ENCODE measurements at regions not wholly inside any gene's neighbourhood (a gene's known extent, or its start where the extent isn't known, plus 50 kb on each side); places are given as distances from the start of the nearest gene placed in this dataset.
"Not testable (repeated sequence)": the region's sequence is repeated elsewhere in the genome, so short reads cannot be mapped to it uniquely, and the experiment has no call there.

DNA sequence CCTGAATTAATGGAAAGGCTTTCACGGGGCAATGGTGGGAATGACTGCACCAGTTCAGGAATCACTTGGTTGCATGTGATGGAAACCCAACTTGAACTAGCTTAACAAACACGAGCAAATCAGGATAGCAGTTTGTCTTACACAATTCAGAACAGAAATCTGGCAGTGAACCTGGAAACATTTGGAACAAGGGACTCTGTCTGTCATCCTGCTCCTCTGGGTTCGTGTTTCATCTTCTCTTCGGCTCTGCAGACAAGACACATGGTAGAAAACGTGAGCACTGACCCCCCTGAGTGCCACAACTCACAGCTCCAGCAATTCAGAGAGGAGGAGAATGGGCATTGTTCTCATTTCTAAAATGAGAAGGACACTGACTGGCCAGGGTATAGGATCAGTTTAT is 218.1 kb upstream of the NREP start:
- DNase-seq, result no peak

DNA sequence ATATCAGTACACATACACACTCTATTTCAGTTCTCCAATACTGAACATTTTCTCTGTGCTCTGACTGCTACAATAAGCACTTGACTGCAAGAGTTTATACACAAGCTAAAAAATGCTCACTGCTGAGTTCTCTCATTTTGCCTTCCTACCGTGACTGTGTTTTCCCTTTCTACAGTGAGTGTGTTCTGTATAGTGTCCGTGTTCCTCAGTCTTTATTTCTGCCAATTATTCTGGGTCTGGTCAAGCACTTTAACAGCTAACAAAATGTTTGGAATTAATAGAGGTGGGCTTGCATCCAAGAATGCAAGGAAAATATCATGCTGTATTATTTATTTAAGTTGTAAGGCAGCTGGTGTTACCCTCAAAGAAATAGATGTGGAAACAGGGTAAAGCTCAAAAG is 217.0 kb upstream of the NREP start:
- DNase-seq, result no peak

DNA sequence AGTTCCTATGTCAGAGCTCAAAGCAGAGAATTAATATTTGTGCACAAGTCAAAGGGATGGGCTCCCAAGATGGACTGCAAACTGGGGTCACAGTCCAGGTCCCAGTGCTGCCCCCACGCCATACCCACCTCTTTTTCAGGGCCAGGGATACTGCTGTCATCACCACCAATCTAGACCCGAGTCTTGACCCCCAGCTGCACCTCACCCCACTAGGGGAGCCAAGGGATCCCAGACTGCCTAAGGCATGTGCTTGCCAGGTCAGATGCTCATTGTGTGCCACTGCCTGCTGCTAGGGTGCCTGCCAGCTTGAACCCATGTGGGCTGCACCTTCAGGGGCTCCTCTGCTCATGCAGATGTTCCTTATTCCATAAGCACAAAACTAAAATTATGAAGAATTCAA is 215.6 kb upstream of the NREP start:
- no peak for DNase-seq

DNA sequence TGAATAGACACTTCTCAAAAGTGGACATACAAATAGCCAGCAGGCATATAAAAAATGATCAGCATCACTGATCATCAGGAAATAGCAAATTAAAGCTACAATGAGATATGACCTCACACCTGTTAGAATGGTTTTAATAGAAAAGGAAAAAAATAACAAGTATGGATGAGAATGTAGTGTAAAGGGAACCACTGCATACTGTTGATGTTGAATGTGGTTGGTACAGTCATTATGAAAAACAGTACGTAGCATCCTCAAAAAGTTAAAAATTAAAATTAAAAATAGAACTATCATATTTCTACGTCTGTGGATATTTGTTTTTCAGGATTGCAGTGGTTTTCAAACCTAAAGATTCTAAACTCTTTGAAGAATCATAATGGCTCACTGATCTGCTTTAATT is 215.1 kb upstream of the NREP start:
- no peak for DNase-seq

DNA sequence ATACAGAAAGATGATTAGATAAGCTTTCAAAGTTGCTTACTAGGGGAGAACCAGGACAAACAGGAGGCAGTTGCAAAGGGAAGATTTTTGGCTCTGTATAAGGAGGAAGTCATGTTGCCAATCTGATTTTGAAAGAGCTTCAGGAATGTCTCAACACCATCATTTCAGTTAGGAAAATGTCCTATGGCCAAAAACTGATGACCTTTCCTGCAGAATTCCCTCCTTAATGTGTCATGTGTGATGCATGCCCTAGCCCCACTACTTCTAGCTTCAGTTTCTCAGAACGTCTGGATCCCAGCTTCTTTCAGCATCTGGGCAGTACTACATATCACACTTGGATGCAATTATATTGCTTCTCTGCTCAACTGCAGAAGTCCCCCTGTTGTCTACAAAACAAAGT is 211.5 kb upstream of the NREP start:
- DNase-seq, result no peak

DNA sequence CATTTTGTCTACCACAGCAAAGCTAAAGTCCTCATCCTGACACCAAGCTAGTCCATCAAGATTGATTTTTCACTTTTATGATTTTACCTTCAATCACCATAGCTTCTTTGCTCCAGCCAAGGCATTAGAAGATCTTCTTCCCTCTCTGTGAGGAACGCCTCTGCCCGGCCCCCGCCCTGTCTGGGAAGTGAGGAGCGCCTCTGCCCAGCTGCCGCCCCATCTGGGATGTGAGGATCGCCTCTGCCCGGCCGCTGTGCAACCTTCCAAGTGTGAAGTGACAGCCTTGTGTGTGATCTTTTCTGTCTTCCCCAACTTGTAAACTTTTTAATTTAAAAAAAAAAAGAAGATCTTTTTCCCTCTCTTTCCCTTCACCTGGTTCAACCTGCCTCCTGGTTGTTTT is 210.5 kb upstream of the NREP start:
- DNase-seq, result no peak

DNA sequence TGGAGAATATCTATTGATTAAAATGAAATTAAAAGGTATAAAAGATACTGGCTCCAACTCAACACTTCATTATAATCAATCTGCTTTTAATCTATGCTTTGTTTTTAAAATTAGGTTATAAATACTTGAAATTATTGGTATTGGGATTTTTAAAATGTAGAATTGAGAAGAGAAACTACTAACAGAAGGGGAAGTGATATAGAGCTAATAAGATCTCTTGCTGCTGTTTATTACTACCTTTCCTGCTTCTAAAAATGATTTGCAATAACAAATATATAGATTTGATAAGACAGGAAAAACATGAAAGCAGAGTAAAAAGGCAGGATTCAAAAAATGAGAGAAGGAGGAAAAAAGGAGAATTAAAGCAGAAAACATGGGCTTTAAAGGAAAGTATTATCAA is 209.3 kb upstream of the NREP start:
- DNase-seq, result no peak

DNA sequence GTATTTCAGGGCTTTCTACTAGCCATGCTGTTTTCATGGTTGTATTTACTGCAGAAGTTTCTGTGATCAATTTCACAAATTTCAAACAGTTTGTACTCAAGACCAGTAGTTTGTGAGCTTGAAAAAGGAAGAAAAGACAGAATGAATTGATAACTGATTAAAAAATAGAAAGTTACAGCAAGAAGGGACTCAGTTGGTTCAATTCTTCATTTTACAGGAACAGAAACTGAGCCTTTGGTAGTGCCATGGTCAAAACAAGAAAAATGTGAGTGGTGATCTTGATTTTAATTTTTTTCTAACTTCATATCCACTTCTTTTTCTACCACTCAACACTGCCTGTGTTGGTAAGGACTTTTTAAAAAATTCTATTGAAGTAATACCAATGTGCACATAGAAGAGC is 206.6 kb upstream of the NREP start:
- DNase-seq, result no peak

DNA sequence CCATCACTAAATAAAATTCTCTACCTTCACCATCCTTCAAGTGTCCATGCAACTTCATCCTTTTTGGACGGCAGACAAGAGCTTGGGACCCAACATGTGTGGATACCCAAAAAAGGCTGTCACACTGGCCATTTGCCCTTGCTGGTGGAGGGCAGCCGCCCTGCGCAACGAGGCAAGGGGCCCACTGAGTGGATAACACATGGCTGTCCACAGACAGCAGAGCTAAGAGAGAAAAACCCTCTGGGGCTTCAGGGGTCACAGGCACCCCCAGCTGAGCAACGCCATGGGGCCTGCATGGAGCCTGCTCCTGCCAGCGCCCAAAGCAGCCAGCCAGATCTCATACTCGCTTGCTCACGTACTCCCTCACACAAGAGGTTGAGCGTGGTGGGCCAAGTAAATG is 205.9 kb upstream of the NREP start:
- no peak for DNase-seq

DNA sequence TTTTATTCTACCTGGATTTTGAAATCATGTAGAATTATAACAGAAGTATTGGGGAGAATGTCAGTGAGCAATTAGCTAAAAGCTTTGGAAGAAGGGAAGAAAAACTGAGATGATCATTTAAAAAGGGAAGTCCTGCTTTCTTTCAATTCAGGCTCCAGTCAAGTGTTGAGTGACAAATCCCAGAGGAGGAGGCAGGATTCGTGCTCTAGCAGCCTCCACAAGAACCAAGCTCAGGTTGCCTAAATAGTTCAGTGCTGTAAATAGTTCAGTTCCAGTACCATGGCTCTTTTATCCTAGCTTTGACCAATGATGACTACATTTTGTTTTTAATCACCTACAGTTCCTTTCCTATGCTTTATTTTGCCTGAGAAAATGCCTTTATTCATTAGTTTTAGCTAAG is 204.9 kb upstream of the NREP start:
- no peak for DNase-seq

DNA sequence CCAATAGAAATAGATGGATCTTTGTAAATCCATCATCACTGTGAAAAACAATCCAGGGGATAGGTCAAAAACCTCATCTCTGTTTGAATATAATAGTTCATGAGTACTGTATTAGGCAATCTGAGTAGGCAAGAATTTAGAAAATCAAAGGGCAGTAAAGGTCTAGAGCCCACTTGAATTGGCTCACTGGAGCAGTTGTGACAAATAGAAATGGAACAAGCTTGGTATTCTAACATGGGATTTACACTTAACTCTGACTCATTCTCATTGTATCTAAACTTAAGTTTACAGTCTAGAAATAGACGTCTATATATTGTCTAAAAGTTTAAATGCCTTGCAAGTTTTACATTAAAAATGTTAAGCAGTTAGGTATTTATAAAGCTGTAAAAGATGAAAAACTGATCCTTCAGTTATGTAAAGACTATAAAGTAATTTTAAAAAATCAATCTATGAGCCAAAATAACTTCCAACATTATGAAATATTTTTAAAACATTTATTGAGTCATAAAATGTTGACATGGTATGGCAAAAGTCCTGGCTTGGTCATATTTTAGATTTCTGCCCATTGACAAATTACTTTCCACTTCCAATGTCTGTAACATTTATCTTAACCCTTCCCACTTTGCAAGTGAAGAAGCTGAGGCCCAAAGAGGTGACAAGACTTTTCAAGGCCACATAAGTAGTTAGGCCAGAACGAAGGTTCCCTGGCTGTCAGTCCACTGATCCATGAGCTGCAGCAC is 203.7 kb upstream of the NREP start:
- DNase-seq, result no peak

DNA sequence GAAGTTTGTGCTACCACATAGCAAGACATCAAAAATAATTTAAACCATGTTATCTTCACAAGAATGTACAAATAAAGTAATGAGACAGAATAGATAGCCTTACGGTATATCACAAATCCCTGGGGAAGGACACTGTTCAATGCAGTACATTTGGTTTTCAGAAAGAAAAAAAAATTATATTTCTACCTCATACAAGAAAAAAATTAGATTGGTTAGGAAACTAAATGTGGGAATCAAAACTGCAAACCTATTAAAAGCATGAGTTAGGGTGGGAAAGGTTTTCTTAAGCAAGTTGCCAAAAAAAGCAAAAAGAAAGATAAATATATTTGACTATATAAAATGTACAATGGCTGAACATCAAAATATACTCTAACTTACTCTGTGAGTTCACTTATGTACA is 201.9 kb upstream of the NREP start:
- no peak for DNase-seq

DNA sequence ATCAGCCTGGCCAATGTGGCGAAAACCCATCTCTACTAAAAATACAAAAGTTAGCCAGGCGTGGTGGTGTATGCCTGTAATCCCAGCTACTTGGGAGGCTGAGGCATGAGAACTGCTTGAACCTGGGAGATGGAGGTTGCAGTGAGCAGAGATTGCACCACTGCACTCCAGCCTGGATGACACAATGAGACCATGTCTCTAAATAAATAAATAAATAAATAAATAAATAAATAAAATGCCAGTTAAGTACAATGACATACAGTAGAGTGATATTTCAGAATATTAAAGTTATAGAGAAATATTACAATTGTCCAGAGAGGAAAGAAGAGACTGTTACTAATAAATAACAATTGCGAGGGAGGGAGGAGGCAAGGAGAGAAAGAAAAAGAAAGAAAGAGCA is 199.8 kb upstream of the NREP start:
- DNase-seq, result not testable (repeated sequence)

DNA sequence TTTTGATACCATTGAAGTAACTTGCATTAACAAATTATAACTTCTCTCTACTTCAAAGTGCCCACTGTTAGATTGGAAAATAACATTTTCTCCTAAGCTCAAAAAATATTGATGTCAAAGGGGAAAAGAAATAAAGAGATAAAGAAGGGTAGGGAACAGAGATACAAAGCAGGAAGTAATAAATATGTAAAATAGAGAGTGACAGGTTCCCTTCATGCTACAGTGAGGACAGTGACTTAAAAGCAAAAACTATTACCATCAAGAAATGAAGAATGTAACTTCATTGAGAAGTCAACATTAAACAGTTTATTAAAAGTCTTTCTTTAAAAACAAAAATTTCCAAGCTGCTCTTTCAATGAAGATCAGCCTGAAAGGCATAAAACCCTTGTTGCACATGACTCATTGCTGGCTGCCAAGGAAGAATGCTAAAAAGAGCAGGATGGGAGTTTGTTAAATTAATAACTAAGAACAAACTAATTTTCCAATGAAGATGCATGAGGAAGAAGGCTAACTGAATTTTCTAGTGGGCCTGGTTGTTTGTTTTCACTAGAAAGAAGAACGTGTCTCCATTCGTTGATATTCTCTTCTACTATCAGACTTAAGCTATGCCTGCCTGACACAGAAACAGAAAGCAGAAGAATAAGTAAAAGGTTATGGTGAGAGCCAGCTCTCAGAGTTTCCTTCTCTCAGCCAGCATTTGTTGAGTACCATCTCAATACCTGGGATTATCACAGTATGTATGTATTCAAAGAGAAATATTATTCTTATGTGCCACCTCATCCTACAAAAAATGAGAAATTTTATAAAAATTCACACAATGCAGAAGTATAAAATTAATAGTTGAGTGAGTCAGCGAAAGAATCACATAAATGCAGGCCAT is 197.8 kb upstream of the NREP start:
- no peak for DNase-seq

DNA sequence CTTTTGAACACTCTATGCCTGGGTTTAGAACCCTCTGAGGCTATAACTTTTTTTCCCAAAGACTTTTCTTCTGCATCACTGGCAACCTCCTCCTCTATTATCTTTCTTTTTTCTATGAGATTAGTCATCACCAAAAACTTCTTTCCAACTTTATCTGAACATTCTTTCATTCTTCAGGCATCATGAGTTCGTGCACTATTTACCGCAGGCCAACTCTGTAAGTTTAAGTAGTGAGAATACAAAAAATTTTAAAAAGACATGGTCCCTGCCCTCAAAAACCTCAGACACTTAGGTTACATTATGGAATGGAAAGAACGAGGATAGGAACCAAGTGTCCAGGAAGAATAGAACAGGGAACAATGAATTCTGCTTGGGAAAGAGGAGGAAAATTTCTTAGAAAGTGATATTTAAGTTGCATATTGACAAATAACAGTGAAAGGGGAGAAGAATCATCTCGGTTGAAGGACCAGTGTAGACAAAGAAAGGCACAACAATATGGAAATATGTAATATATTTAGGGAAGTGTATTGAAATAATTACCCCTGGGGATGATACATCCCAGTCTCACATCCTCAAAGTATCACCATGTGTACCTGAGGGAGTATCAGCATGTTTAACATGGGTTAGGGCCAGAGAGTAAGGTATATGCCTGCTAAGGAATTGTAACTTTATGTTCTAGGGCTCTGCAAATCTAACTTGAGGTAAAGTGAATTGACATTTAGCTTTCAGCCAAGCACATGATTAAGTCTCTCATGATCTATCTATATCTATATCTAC is 196.5 kb upstream of the NREP start:
- DNase-seq, result no peak

DNA sequence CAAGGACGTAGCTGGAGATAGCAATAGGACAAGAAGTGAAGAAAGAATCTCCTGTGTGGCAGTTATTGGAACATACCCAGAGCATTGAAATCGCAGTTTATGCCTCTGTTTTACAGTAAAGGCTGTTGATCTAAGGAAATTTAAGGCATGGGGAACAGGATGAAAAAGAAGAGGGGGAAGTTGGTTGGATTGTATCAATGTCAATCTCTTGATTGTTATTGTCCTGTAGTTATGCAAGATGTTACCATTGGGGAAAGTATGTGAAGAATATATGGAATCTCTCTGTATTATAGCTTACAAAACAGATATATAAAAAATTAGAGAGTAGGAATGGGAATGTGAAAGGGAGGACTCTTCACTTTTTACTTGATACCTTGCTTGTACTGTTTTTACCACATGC is 195.6 kb upstream of the NREP start:
- no peak for DNase-seq

DNA sequence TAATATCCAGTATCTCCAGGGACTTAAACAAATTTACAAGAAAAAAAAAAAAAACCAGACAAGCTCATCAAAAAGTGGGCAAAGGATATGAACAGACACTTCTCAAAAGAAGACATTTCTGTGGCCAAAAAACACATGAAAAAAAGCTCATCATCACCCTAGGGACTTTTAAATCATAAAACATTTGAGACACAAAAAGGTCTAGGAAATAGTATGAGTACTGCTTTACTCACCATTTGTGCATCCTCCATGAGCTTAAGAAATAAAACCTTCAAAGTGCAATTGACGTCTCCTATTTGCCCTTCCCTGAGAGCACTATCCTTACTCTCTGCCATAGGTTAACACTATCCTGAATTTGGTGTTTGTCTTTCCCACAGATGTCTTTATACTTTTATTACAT is 193.7 kb upstream of the NREP start:
- no peak for DNase-seq

DNA sequence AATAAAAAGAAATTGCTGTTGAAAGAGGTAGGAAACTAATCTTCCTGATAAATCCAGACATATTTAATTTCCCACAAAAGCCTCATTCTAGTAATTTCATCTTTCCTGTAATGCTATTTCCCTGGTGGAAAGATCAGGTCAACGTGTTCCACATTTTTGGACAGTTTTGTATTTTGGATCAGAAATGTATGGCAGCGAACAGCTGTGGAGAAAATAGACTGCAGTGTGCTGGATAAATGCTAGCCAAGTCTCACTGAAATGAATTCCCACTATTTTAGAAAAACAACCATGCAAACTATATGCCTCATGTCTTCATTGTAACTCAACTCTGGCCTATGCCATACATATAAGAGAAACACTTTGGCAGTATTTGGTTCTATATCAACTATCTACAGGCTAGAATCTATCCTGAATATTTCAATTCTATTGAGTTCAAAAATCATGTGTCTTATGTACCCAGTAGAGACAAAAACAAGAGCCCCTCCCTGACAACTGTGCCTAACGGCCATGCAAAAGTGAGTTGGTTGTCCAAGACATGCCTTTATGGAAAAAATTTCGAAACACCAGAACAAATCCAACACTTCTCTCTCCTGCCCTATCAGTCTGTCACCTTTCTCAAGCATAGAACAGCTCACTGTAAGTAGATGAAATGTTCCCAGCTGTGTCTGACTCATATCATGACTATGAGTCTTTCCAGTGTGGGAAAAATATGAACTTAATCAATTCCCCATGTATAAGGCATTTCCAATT is 191.3 kb upstream of the NREP start:
- peak; percentile 58 for DNase-seq

DNA sequence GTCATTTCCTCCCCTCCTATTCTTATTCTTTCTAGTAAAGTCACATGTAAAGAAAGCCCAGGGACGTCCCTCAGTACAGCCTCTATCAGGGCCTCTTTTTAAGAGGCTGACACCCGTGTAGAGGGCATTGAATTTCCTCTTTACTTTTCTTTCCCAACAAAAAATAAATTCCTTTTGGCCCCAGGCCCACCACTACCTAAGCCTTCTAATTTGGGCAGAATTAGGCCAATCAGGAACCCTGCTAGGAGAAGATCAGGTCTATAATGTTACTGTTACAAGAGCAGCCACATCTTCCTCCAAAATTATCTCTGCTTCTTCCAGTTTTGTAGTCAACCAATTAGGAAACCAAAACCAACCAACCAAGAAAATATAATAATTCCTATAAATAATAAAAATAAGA is 189.6 kb upstream of the NREP start:
- no peak for DNase-seq

DNA sequence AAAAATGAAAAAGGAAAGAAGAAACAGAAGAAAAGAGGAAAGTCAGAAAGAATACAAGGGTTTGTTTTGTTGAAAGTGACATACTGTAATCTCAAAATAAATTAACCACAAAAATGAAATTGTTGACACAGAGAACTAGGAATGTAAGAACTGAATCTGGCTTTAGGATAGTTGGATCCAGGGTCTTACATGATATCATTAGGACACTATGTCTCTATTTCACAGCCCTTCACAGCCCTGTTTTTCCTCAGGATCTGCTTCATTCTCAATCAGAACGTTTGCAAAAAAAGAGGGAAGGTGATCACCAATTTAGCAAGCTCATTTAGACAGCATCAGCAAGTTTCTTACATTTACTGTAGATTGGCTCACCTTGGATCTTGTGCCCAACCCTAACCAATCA is 188.5 kb upstream of the NREP start:
- no peak for DNase-seq

DNA sequence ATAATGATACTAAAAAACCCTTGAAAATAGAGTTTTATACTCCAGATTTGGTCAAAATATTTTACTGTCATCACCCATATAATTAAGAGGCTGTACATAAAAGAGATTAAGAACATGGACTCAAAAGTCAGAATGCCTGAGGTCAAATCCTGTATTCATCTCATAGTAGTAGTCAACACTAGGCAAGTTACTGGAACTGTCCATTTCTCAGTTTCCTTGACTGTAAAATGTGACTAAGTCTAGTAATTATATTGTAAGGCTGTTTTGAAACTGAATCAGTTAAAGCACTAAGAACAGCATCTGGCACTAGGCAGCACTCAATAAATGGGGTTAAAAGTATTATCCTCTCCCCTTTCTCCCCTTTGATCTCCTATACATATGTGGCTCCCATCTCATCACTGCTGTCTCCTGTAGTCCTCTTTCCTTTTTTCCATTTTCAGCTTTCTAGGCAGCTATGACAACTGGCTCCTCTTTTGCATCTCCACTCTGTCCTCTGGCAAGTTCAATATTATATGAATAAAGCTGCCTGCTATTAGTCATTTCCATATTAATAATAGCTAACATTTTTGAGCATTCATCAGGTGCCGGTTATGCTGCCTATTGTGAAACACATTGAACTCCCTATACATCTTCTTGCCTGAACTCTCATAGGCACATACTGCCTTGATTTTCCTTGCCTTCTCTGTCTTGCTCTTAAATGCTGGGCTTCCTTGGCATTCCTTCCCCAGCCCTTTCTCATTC is 185.8 kb upstream of the NREP start:
- no peak for DNase-seq

DNA sequence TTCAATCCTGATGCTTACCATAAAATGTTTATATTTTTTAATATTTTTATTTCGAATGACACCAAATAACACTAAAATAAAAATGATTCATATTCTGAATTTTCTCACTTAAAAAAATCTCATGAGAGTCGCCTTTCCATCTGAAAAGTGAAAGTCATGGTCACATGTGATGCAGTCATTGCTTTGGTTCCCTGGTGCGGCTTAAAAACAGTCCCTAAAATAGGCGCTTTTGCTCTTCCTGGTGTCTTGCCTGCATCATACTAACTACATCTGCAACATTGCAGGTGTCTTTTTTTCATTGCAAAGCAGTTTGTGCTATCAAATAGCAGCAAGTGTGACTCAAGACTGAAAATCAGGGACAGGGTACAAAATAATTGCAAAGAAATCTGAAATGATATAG is 185.2 kb upstream of the NREP start:
- no peak for DNase-seq
